Muscle layer of duodenum (tissue), 2 donors: ENCODE measurements at regions not wholly inside any gene's neighbourhood (a gene's known extent, or its start where the extent isn't known, plus 50 kb on each side); places are given as distances from the start of the nearest gene placed in this dataset.
"Not testable (repeated sequence)": the region's sequence is repeated elsewhere in the genome, so short reads cannot be mapped to it uniquely, and the experiment has no call there.

Experiments
- H3K27ac ChIP-seq: one replicate; pipeline ENCODE4 v1.7.0; 2013; ENCODE audit warnings: mild to moderate bottlenecking, low read length
- H3K27me3 ChIP-seq: one replicate; pipeline ENCODE4 v1.7.0; 2013; ENCODE audit warnings: low read depth, mild to moderate bottlenecking, control low read depth, low read length
- H3K36me3 ChIP-seq, 2 donors: one replicate each; pipeline ENCODE4 v1.7.0; 2013; ENCODE audit warnings: low read length in 2 of 2, control low read depth in 1 of 2, mild to moderate bottlenecking in 1 of 2; ENCODE audit not compliant: insufficient read depth in 2 of 2, control insufficient read depth in 1 of 2
- H3K4me1 ChIP-seq, 2 donors: one replicate each; pipeline ENCODE4 v1.7.0; 2013; ENCODE audit warnings: low read length in 2 of 2, mild to moderate bottlenecking in 2 of 2, control low read depth in 1 of 2, moderate library complexity in 1 of 2; ENCODE audit not compliant: insufficient read depth in 2 of 2, control insufficient read depth in 1 of 2
- H3K4me3 ChIP-seq, 2 donors: one replicate each; pipeline ENCODE4 v1.7.0; 2013; ENCODE audit warnings: low read length in 2 of 2, low read depth in 1 of 2, mild to moderate bottlenecking in 1 of 2
- H3K9me3 ChIP-seq, 2 donors: one replicate each; pipeline ENCODE4 v1.7.0; 2013; ENCODE audit warnings: low read length in 2 of 2, control low read depth in 1 of 2, mild to moderate bottlenecking in 1 of 2; ENCODE audit not compliant: control insufficient read depth in 1 of 2
- donor health status: healthy.

GRCh38 chr14:56002342-56002741, 115.9 kb upstream of the PELI2 start:
- H3K9me3 ChIP-seq = no peaks in the 10 kb centered on the region
- no peak overlapping the region for H3K27ac ChIP-seq

GRCh38 chr14:56002876-56003625, 115.2 kb upstream of the PELI2 start:
- Histone ChIP-seq H3K4me1 (peaks cover 0 to 4% of the 10 kb centered on the region in 2 donors), H3K9me3 (no peaks in the 10 kb centered on the region), H3K27me3 (no peaks in the 10 kb centered on the region), H3K36me3 (peaks cover 0 to 6% of the 10 kb centered on the region in 2 donors), H3K27ac (no peak overlapping the region), H3K4me3 (no peak overlapping the region)

More at GRCh38 chr14:56002342-56002741, 115.9 kb upstream of the PELI2 start:
- H3K4me3 ChIP-seq = no peak overlapping the region
- H3K27me3 ChIP-seq = no peaks in the 10 kb centered on the region
- peaks cover 0 to 4% of the 10 kb centered on the region in 2 donors for H3K4me1 ChIP-seq
- H3K36me3 ChIP-seq = peaks cover 0 to 6% of the 10 kb centered on the region in 2 donors

- H3K4me3 ChIP-seq = peak overlapping the region in 1 of 2 donors; percentile 21
- peaks cover 0 to 4% of the 10 kb centered on the region in 2 donors for H3K4me1 ChIP-seq
- H3K36me3 ChIP-seq = peaks cover 0 to 6% of the 10 kb centered on the region in 2 donors
- peak overlapping the region; percentile 76 for H3K27ac ChIP-seq
- H3K27me3 ChIP-seq = no peaks in the 10 kb centered on the region
- no peaks in the 10 kb centered on the region for H3K9me3 ChIP-seq
Observed at GRCh38 chr14:56004323-56004722, 113.9 kb upstream of the PELI2 start.

GRCh38 chr14:56004786-56005185, 113.4 kb upstream of the PELI2 start:
- Histone ChIP-seq H3K4me3 (peak overlapping the region; percentile 21 to 37), H3K27ac (peak overlapping the region; percentile 76), H3K9me3 (no peaks in the 10 kb centered on the region), H3K36me3 (peaks cover 0 to 6% of the 10 kb centered on the region in 2 donors), H3K4me1 (peaks cover 0 to 4% of the 10 kb centered on the region in 2 donors), H3K27me3 (no peaks in the 10 kb centered on the region)

GRCh38 chr14:56005191-56006053, 112.8 kb upstream of the PELI2 start:
- Histone ChIP-seq H3K4me3 (peak overlapping the region; percentile 21 to 37), H3K27me3 (no peaks in the 10 kb centered on the region), H3K9me3 (no peaks in the 10 kb centered on the region), H3K4me1 (peaks cover 0 to 4% of the 10 kb centered on the region in 2 donors), H3K27ac (peak overlapping the region; percentile 76), H3K36me3 (peaks cover 0 to 6% of the 10 kb centered on the region in 2 donors)

GRCh38 chr14:56007491-56007890, 110.7 kb upstream of the PELI2 start:
- not testable (repeated sequence) for H3K36me3 ChIP-seq, H3K27ac ChIP-seq, H3K4me3 ChIP-seq, H3K4me1 ChIP-seq, H3K27me3 ChIP-seq, H3K9me3 ChIP-seq

- H3K27ac ChIP-seq = no peak overlapping the region
- peaks cover 0 to 4% of the 10 kb centered on the region in 2 donors for H3K4me1 ChIP-seq
- no peaks in the 10 kb centered on the region for H3K9me3 ChIP-seq
- H3K4me3 ChIP-seq = no peak overlapping the region
- H3K27me3 ChIP-seq = no peaks in the 10 kb centered on the region
- peaks cover 0 to 6% of the 10 kb centered on the region in 2 donors for H3K36me3 ChIP-seq
Observed at GRCh38 chr14:56008150-56008549, 110.1 kb upstream of the PELI2 start.

GRCh38 chr14:56008661-56009060, 109.5 kb upstream of the PELI2 start:
- H3K27me3 ChIP-seq, H3K4me1 ChIP-seq, H3K4me3 ChIP-seq, H3K27ac ChIP-seq, H3K9me3 ChIP-seq, H3K36me3 ChIP-seq: not testable (repeated sequence)

GRCh38 chr14:56023661-56024081, 94.5 kb upstream of the PELI2 start:
- Histone ChIP-seq H3K36me3 (no peaks in the 10 kb centered on the region), H3K4me3 (no peak overlapping the region), H3K4me1 (no peaks in the 10 kb centered on the region), H3K27me3 (no peaks in the 10 kb centered on the region), H3K27ac (no peak overlapping the region), H3K9me3 (no peaks in the 10 kb centered on the region)

GRCh38 chr14:56025191-56025590, 93.0 kb upstream of the PELI2 start:
- Histone ChIP-seq H3K4me1 (no peaks in the 10 kb centered on the region), H3K27me3 (no peaks in the 10 kb centered on the region), H3K36me3 (no peaks in the 10 kb centered on the region), H3K9me3 (no peaks in the 10 kb centered on the region), H3K4me3 (no peak overlapping the region), H3K27ac (no peak overlapping the region)

- Histone ChIP-seq H3K27me3 (no peaks in the 10 kb centered on the region), H3K36me3 (no peaks in the 10 kb centered on the region), H3K4me1 (no peaks in the 10 kb centered on the region), H3K9me3 (no peaks in the 10 kb centered on the region), H3K27ac (no peak overlapping the region), H3K4me3 (no peak overlapping the region)
Observed at GRCh38 chr14:56026506-56026905, 91.7 kb upstream of the PELI2 start.
